Panc1 (cell line): ENCODE measurements at regions not wholly inside any gene's neighbourhood (a gene's known extent, or its start where the extent isn't known, plus 50 kb on each side); places are given as distances from the start of the nearest gene placed in this dataset.

ENCODE experiments used
- ATAC-seq: fragments of 200-7000 bp; cut with Tn5 transposase; 2 replicates; pipeline ENCODE4 v1.9.1; 2020; ENCODE audit warnings: mild to moderate bottlenecking, moderate library complexity
- BruUV-seq: library from RNA; stranded (reverse); fragments of 400-500 nt; replicated peaks from 2 replicates; lab custom pipeline; 2021; lab: Mats Ljungman, UMichigan
- CTCF ChIA-PET: fragments of 300-600 bp; sonication (Branson Sonifier 250); formaldehyde crosslinking; loops from one replicate; lab custom pipeline; 2022; ENCODE audit warnings: antibody characterized with exemption; lab: Charles Lee
- POLR2A ChIA-PET: fragments of 300-600 bp; sonication (Branson Sonifier 250); formaldehyde crosslinking; loops from one replicate; lab custom pipeline; 2022; ENCODE audit warnings: antibody characterized with exemption; lab: Charles Lee
- DNase-seq: peaks from one replicate; pipeline ENCODE4 v3.0.0-alpha.2; 2010; ENCODE audit warnings: low read depth, low spot score
- H3K27ac ChIP-seq: 2 replicates; pipeline ENCODE4 v1.5.1; 2011; ENCODE audit warnings: mild to moderate bottlenecking, low read length, inconsistent platforms
- H3K27me3 ChIP-seq: fragments of 200-500 bp; sonication (Bioruptor generic); 2 replicates; pipeline ENCODE4 v1.6.0; 2014; ENCODE audit warnings: low read length, inconsistent platforms; ENCODE audit not compliant: control insufficient read depth, insufficient read depth
- H3K36me3 ChIP-seq: fragments of 200-500 bp; sonication (Bioruptor generic); 2 replicates; pipeline ENCODE4 v1.5.1; 2014; ENCODE audit warnings: inconsistent platforms, mild to moderate bottlenecking, low read length, moderate library complexity; ENCODE audit not compliant: control insufficient read depth, insufficient read depth
- H3K4me1 ChIP-seq: 2 replicates; pipeline ENCODE4 v1.5.1; 2011; ENCODE audit warnings: inconsistent platforms, mild to moderate bottlenecking, low read length, moderate library complexity; ENCODE audit not compliant: control insufficient read depth, insufficient read depth
- H3K4me3 ChIP-seq, 2 experiments: 2 replicates each; pipeline ENCODE4 v1.5.1; 2011 to 2012; ENCODE audit warnings: low read depth in 2 of 2, low read length in 2 of 2, mild to moderate bottlenecking in 2 of 2, inconsistent platforms in 1 of 2, moderate library complexity in 1 of 2
- H3K9me3 ChIP-seq: fragments of 200-500 bp; sonication (Bioruptor generic); 2 replicates; pipeline ENCODE4 v1.5.1; 2014; ENCODE audit warnings: low read depth, mild to moderate bottlenecking, inconsistent platforms, low read length, moderate library complexity; ENCODE audit not compliant: control insufficient read depth, insufficient read depth
- CTCF ChIP-seq: fragments of 450-650 bp; IDR thresholded peaks from 2 replicates; pipeline ENCODE4 v1.5.1; 2017; ENCODE audit warnings: mild to moderate bottlenecking
- POLR2AphosphoS5 ChIP-seq: IDR thresholded peaks from 2 replicates; pipeline ENCODE4 v1.6.1; 2012; ENCODE audit warnings: mild to moderate bottlenecking, low read depth, low read length, moderate library complexity
- REST ChIP-seq, 2 experiments: IDR thresholded peaks; 2 replicates each; pipeline ENCODE4 v1.6.1; 2011 to 2012; ENCODE audit warnings: low read depth in 2 of 2, control low read depth in 1 of 2, low read length in 1 of 2, mild to moderate bottlenecking in 1 of 2, moderate library complexity in 1 of 2; ENCODE audit not compliant: insufficient read depth in 1 of 2
- SIN3A ChIP-seq: IDR thresholded peaks from 2 replicates; pipeline ENCODE4 v1.6.1; 2012; ENCODE audit warnings: low read depth, mild to moderate bottlenecking, low read length, moderate library complexity, borderline replicate concordance; ENCODE audit not compliant: insufficient read depth
- TCF7L2 ChIP-seq: IDR thresholded peaks from 2 replicates; pipeline ENCODE4 v1.6.1; 2011; ENCODE audit warnings: mild to moderate bottlenecking, low read depth, low read length, inconsistent platforms
- in situ Hi-C: cut with HindIII; loops from 2 replicates; pipeline ENCODE4 v1.10.0; 2016; ENCODE audit warnings: low sequenced_read_pairs, low pct_unique_long_range_greater_than_20kb
- intact Hi-C: fragments of 100-400 bp; cut with micrococcal nuclease; formaldehyde crosslinking; loops from one replicate; pipeline ENCODE4 v1.10.0; 2022; ENCODE audit not compliant: unreplicated experiment

- H3K9me3 ChIP-seq = peaks cover 2% of the 10 kb centered on the region; the same call in 1 of the 2 replicates
- no peaks in the 10 kb centered on the region for H3K27me3 ChIP-seq
- H3K4me1 ChIP-seq = no peaks in the 10 kb centered on the region
- ChIA-PET CTCF (no interaction called here), POLR2A (no interaction called here)
- TF ChIP-seq CTCF (no peak), REST (IDR thresholded peaks at IDR 0.05; ENCODE audit: insufficient read depth in 1 of 2, low read depth in 2 of 2, low read length in 1 of 2) (no peak), SIN3A (no peak), TCF7L2 (no peak), POLR2AphosphoS5 (no peak)
- DNase-seq (no peak), ATAC-seq (no peak)
- no TSS peak for BruUV-seq
- H3K27ac ChIP-seq = no peak overlapping the region
- in situ Hi-C loops (no loop called here), intact Hi-C loops (no loop called here)
- no peak overlapping the region for H3K4me3 ChIP-seq
- H3K36me3 ChIP-seq = no peaks in the 10 kb centered on the region
Measured at GRCh38 chr12:97764700-97765099, 302.1 kb downstream of the RMST start.

GRCh38 chr12:97767347-97767746, 304.7 kb downstream of the RMST start:
- no peaks in the 10 kb centered on the region for H3K36me3 ChIP-seq
- TF ChIP-seq REST (IDR thresholded peaks at IDR 0.05; ENCODE audit: insufficient read depth in 1 of 2, low read depth in 2 of 2, low read length in 1 of 2) = no peak
- no peak for TF ChIP-seq SIN3A
- TF ChIP-seq TCF7L2 = no peak
- no peak for TF ChIP-seq CTCF
- no peak for TF ChIP-seq POLR2AphosphoS5
- DNase-seq (no peak), ATAC-seq (no peak)
- POLR2A ChIA-PET = no interaction called here
- H3K4me1 ChIP-seq = no peaks in the 10 kb centered on the region
- H3K9me3 ChIP-seq = peaks cover 2% of the 10 kb centered on the region; the same call in 1 of the 2 replicates
- no peaks in the 10 kb centered on the region for H3K27me3 ChIP-seq
- H3K27ac ChIP-seq = no peak overlapping the region
- intact Hi-C loops (no loop called here), in situ Hi-C loops (no loop called here)
- no peak overlapping the region for H3K4me3 ChIP-seq
- no TSS peak for BruUV-seq
- CTCF ChIA-PET = no interaction called here
